Kidney (tissue), 13 donors: ENCODE measurements at regions not wholly inside any gene's neighbourhood (a gene's known extent, or its start where the extent isn't known, plus 50 kb on each side); places are given as distances from the start of the nearest gene placed in this dataset.

ENCODE experiments used
- DNase-seq, 5 donors: peaks; one replicate each; pipeline ENCODE4 v3.0.0-alpha.2; 2013 to 2020
- FAIRE-seq: peaks from 2 replicates; lab custom pipeline; 2012; peaks lifted over from hg19 to GRCh38; lab: Jason Lieb, UNC
- H3K27ac ChIP-seq, 2 donors: one replicate each; pipeline ENCODE4 v1.7.0; 2013; ENCODE audit warnings: low read depth in 2 of 2, low read length in 2 of 2, inconsistent platforms in 1 of 2
- H3K27me3 ChIP-seq: one replicate; pipeline ENCODE4 v1.7.1; 2013; ENCODE audit warnings: low read length, inconsistent platforms; ENCODE audit not compliant: control insufficient read depth, insufficient read depth
- H3K36me3 ChIP-seq, 3 donors: one replicate each; pipeline versions ENCODE4 v1.7.0 to v1.7.1; 2013; ENCODE audit warnings: low read length in 3 of 3, control low read depth in 1 of 3, inconsistent platforms in 1 of 3; ENCODE audit not compliant: insufficient read depth in 3 of 3, control insufficient read depth in 2 of 3
- H3K4me1 ChIP-seq, 3 donors: one replicate each; pipeline versions ENCODE4 v1.7.0 to v1.7.1; 2013; ENCODE audit warnings: low read length in 3 of 3, inconsistent platforms in 1 of 3, low read depth in 1 of 3; ENCODE audit not compliant: control insufficient read depth in 2 of 3, insufficient read depth in 2 of 3
- H3K4me3 ChIP-seq, 3 donors: one replicate each; pipeline versions ENCODE4 v1.7.0 to v1.8.1; 2013; ENCODE audit warnings: low read length in 3 of 3, control low read depth in 1 of 3, inconsistent platforms in 1 of 3
- H3K9ac ChIP-seq, 3 donors: one replicate each; pipeline versions ENCODE4 v1.7.0 to v1.7.1; 2013; ENCODE audit warnings: low read length in 3 of 3, control low read depth in 1 of 3, inconsistent platforms in 1 of 3
- H3K9me3 ChIP-seq, 3 donors: one replicate each; pipeline versions ENCODE4 v1.7.0 to v1.7.1; 2013; ENCODE audit warnings: low read length in 3 of 3, control low read depth in 1 of 3, inconsistent platforms in 1 of 3; ENCODE audit not compliant: control insufficient read depth in 2 of 3, insufficient read depth in 1 of 3
- intact Hi-C: fragments of 100-400 bp; cut with DNase I; formaldehyde crosslinking; loops from one replicate; pipeline ENCODE4 v1.11.1; 2022
- TF ChIP-seq, protein P1 (sequence below): IDR thresholded peaks from 3 replicates; pipeline ENCODE4 v1.5.1; 2012; ENCODE audit warnings: mild to moderate bottlenecking, moderate library complexity, borderline replicate concordance; ENCODE audit not compliant: insufficient read depth; ENCODE audit errors: extremely low read depth
- donor health status: control.
- donor health status: control.
- donor health status: control.
- donor health status: control.
- donor health status: control.
- donor health status: DM: yes; HTN: yes; CAD: no.
- donor health status: Normal renal cell carcinoma (clear cell type).

GRCh38 chr6:98526465-98526864 is 307.9 kb upstream of the POU3F2 start:
- Histone ChIP-seq H3K36me3 (no peaks in the 10 kb centered on the region), H3K27ac (no peak overlapping the region), H3K9ac (no peak overlapping the region), H3K4me1 (no peaks in the 10 kb centered on the region), H3K27me3 (no peaks in the 10 kb centered on the region), H3K9me3 (no peaks in the 10 kb centered on the region), H3K4me3 (no peak overlapping the region)
- FAIRE-seq (no peak), DNase-seq (no peak)
- TF ChIP-seq, protein P1, sequence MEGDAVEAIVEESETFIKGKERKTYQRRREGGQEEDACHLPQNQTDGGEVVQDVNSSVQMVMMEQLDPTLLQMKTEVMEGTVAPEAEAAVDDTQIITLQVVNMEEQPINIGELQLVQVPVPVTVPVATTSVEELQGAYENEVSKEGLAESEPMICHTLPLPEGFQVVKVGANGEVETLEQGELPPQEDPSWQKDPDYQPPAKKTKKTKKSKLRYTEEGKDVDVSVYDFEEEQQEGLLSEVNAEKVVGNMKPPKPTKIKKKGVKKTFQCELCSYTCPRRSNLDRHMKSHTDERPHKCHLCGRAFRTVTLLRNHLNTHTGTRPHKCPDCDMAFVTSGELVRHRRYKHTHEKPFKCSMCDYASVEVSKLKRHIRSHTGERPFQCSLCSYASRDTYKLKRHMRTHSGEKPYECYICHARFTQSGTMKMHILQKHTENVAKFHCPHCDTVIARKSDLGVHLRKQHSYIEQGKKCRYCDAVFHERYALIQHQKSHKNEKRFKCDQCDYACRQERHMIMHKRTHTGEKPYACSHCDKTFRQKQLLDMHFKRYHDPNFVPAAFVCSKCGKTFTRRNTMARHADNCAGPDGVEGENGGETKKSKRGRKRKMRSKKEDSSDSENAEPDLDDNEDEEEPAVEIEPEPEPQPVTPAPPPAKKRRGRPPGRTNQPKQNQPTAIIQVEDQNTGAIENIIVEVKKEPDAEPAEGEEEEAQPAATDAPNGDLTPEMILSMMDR, result no peak
- intact Hi-C loops, result no loop called here

- FAIRE-seq (no peak), DNase-seq (no peak)
- H3K9ac ChIP-seq, result no peak overlapping the region
- TF ChIP-seq, protein P1, result no peak
- no peaks in the 10 kb centered on the region for H3K27me3 ChIP-seq
- intact Hi-C loops, result no loop called here
- no peak overlapping the region for H3K4me3 ChIP-seq
- no peaks in the 10 kb centered on the region for H3K9me3 ChIP-seq
- no peaks in the 10 kb centered on the region for H3K4me1 ChIP-seq
- no peaks in the 10 kb centered on the region for H3K36me3 ChIP-seq
- no peak overlapping the region for H3K27ac ChIP-seq
These were observed 305.0 kb upstream of the POU3F2 start for GRCh38 chr6:98529364-98529763.

DNA sequence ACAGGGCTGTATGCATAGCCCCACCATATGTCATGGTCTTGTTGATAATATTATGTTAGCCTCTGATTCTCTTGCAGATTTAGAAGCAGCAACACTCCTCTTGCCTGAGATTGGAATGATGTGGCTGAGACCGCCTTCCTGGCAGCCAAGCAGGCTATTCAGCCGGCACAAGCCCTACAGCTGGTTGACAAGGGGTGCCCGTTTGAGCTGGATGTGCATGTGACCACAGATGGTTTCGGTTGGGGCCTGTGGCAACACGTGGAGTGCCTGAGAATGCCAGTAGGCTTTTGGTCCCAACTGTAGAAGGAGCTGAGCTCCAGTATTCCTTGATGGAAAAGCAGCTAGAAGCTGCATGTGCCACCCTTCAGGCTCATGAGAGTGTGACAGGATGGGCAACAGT is 303.6 kb upstream of the POU3F2 start:
- H3K9me3 ChIP-seq, result no peaks in the 10 kb centered on the region
- intact Hi-C loops, result no loop called here
- H3K4me1 ChIP-seq, result no peaks in the 10 kb centered on the region
- no peak overlapping the region for H3K9ac ChIP-seq
- no peak overlapping the region for H3K4me3 ChIP-seq
- DNase-seq (no peak), FAIRE-seq (no peak)
- no peaks in the 10 kb centered on the region for H3K27me3 ChIP-seq
- no peak overlapping the region for H3K27ac ChIP-seq
- TF ChIP-seq, protein P1, result no peak
- no peaks in the 10 kb centered on the region for H3K36me3 ChIP-seq

DNA sequence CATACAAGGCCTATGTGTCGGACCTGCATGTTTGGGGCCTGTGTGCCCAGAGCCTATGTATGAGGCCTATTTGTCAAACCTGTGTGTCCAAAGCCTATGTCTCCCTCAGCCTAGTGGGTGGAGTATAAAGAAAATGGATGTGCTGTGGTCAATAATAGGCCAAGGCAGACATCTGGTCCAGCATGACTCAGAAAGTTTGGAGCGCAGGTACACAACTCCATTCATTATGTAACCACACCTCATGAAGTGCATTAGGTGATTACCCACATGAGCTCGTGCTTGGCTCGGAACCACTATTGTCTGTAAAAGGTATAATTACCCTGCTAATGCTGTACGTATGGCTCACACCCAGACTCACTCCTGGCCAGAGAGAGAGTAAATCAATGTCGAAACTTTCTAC is 302.4 kb upstream of the POU3F2 start:
- no peak for FAIRE-seq
- Histone ChIP-seq H3K9me3 (no peaks in the 10 kb centered on the region), H3K27me3 (no peaks in the 10 kb centered on the region), H3K9ac (no peak overlapping the region), H3K27ac (no peak overlapping the region), H3K4me3 (no peak overlapping the region), H3K36me3 (no peaks in the 10 kb centered on the region), H3K4me1 (no peaks in the 10 kb centered on the region)
- DNase-seq, result no peak
- TF ChIP-seq, protein P1, result no peak
- intact Hi-C loops, result no loop called here
